C4-2B (cell line): ENCODE measurements at regions not wholly inside any gene's neighbourhood (a gene's known extent, or its start where the extent isn't known, plus 50 kb on each side); places are given as distances from the start of the nearest gene placed in this dataset.

ENCODE experiments used
- H3K27ac ChIP-seq: fragments of 450-650 bp; 2 replicates; pipeline ENCODE4 v1.5.1; 2017
- CTCF ChIP-seq: fragments of 450-650 bp; conservative IDR thresholded peaks from 2 replicates; pipeline ENCODE4 v1.5.1; 2017; ENCODE audit warnings: mild to moderate bottlenecking
- ZFX ChIP-seq: fragments of 450-650 bp; IDR thresholded peaks from 2 replicates; pipeline ENCODE4 v1.6.1; 2017

GRCh38 chr1:81208441-81208840 lies 592.3 kb upstream of the ADGRL2 start:
- TF ChIP-seq ZFX (no peak), CTCF (no peak)
- H3K27ac ChIP-seq, result no peak overlapping the region

DNA sequence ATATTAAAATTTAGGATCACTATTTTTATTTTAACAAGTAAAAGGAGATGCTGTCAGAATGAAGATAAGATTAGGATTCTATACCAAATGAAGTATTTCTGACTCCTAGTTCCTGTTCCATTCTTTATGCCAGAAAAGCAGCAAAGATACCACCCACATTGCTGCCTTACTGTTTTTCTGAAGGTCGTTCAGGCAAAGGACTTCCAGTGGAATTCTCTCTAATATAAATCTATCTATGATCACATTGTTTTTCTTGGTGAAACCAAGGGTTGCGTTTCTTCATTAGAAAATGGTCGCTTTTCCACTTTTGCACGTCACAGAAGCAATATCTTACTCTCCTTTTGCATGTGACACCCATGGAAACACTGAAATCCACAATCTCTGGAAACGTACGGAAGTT lies 594.8 kb upstream of the ADGRL2 start:
- TF ChIP-seq ZFX, result no peak
- TF ChIP-seq CTCF, result no peak
- H3K27ac ChIP-seq, result no peak overlapping the region

GRCh38 chr1:81201779-81202178 lies 599.0 kb upstream of the ADGRL2 start:
- TF ChIP-seq CTCF (no peak), ZFX (no peak)
- H3K27ac ChIP-seq, result no peak overlapping the region

DNA sequence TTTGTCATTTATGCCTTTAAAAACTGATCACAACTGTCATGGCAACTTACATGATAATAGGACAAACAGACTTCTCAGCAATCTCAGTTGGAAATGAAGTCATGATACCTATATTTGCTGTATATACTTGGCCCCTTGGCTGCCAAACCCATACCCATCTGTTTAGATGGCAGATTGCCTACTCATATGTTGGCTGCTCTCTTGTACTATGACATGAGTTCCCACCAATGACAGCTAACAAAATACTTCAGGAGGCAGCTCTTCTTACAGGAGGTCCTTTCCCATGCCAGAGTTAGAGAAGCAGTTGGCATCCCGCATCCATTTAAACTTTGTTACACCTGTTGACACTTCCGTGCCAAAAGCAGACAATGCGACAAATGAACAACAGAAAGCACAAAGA lies 603.1 kb upstream of the ADGRL2 start:
- TF ChIP-seq ZFX, result no peak
- no peak for TF ChIP-seq CTCF

GRCh38 chr1:81192647-81193642 lies 607.8 kb upstream of the ADGRL2 start:
- TF ChIP-seq ZFX (no peak), CTCF (no peak)
- H3K27ac ChIP-seq, result no peak overlapping the region

More for the DNA sequence above, 603.1 kb upstream of the ADGRL2 start:
- no peak overlapping the region for H3K27ac ChIP-seq

- TF ChIP-seq CTCF (no peak), ZFX (no peak)
- H3K27ac ChIP-seq, result no peak overlapping the region
Observed at GRCh38 chr1:81190003-81190402, 610.7 kb upstream of the ADGRL2 start.

DNA sequence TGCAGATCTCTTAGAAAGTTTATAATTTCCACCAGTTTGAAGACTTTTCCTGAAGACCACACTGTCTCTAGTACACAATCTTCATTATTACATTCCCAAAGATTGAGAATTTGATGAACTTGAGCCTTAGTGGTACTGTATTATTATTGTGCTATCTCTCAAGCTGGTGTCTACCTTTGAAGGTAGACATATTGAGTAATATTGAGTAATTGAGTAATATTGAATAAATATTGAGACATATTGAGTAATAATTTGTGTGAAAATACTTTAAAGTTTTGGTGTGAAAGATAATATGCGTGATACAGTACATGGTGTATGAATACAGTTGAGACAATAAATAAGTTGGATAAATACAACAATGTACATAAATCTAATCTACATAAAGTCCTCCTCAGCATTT lies 613.1 kb upstream of the ADGRL2 start:
- no peak for TF ChIP-seq ZFX
- no peak for TF ChIP-seq CTCF
- no peak overlapping the region for H3K27ac ChIP-seq
